ENCODE measurements at regions not wholly inside any gene's neighbourhood (a gene's known extent, or its start where the extent isn't known, plus 50 kb on each side); places are given as distances from the start of the nearest gene placed in this dataset.

DNA sequence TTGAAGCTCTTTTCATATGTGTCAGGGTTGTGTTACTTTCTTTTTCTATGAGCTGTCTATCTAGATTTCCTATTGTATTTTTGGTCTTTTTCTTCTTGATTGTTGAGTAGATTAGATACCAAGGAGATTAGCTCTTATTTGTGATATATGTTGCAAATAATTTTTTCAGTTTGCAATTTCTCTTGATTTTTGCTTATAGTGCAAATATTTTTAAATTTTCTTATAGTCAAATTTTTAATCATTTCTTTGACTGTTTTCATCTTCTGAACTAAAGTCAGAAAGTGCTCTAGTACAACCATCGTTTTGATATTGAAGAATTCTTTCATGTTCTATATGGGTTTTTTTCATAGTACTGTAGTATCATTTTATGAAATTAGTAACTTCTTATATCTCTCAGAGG lies 193.7 kb downstream of the OSTF1 start:
- no peak for TF ChIP-seq CTCF (IDR thresholded peaks at IDR 0.05)
- no peak for TF ChIP-seq POLR2A (IDR thresholded peaks at IDR 0.05)

Measured in testis (tissue), 2 donors.